GM12801 (cell line): ENCODE measurements at regions not wholly inside any gene's neighbourhood (a gene's known extent, or its start where the extent isn't known, plus 50 kb on each side); places are given as distances from the start of the nearest gene placed in this dataset.

ENCODE experiments used
- TF ChIP-seq, protein P1 (sequence below): IDR thresholded peaks from one replicate; pipeline ENCODE4 v1.5.1; 2011; ENCODE audit warnings: control low read depth; ENCODE audit not compliant: insufficient read length; ENCODE audit errors: extremely low read depth

DNA sequence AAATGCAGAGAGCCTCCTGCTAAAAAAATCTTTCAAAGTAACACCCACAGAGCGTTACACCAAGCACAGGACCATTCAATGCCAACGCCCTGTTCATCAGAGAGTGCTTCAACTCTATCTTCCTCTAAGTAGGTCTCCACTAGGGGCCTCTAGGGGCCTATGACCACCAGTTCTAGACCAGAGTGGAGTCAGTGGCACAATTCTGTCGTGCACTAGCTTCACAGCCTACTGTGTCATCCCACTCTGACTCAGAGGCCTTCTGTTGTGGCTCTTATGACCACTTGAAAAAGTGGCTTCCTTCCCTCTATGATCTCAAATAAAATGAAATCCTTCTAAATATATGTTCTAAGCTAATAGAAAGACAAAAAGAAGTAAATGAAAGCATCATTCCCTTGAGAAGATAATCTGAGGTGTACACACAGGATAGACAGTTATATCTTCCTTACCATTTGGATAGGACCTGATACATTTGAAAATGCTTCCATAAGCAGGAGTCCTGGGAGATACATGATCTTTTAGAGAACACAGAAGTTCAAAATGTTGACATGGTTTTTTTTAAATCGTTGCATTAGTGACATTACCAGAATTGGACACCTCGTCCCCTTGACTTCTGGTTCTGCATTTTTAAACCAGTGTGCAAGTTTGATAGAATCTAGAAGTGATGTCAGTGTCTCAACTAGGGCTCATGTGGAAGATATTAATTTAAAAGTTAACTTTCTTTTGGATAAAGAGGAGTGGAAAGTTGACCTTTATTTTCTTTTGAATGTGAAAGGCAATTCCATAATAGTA is 151.9 kb downstream of the SH3BGRL2 start:
- TF ChIP-seq, protein P1, sequence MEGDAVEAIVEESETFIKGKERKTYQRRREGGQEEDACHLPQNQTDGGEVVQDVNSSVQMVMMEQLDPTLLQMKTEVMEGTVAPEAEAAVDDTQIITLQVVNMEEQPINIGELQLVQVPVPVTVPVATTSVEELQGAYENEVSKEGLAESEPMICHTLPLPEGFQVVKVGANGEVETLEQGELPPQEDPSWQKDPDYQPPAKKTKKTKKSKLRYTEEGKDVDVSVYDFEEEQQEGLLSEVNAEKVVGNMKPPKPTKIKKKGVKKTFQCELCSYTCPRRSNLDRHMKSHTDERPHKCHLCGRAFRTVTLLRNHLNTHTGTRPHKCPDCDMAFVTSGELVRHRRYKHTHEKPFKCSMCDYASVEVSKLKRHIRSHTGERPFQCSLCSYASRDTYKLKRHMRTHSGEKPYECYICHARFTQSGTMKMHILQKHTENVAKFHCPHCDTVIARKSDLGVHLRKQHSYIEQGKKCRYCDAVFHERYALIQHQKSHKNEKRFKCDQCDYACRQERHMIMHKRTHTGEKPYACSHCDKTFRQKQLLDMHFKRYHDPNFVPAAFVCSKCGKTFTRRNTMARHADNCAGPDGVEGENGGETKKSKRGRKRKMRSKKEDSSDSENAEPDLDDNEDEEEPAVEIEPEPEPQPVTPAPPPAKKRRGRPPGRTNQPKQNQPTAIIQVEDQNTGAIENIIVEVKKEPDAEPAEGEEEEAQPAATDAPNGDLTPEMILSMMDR: no peak

DNA sequence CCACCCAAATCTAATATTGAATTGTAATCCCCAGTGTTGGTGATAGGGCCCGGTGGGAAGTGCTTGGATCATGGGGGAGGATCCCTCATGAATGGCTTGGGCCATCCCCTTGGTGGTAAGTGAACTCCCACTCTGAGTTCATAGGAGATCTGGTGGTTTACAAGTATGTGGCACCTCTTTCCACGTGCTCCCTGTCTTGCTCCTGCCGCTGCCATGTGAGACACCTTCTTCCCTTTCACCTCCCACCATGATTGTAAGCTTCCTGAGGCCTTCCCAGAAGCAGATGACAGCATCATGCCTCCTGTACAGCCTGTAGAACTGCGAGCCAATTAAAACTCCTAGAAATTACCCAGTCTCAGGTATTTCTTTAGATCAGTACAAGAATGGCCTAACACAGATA is 150.8 kb downstream of the SH3BGRL2 start:
- TF ChIP-seq, protein P1: no peak

DNA sequence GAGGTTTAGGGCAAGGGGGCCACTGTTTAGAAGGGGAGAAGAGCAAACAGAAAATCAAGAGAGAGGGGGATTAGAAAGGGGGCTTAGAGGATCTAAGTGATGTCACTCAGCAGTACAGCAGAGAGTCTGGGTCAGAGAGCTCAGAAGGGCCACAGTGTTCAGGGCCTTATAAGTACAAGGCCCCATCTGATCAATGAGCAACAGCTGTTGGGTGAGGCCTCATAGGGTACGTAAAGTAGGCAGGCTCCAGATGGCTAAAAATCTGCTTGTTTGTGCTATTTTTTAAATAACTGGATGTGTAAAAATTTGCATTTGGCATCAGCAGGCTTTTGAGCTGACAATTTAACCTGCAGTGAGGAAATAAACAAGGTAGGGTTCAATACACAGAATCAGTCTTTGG is 149.8 kb downstream of the SH3BGRL2 start:
- TF ChIP-seq, protein P1: no peak

DNA sequence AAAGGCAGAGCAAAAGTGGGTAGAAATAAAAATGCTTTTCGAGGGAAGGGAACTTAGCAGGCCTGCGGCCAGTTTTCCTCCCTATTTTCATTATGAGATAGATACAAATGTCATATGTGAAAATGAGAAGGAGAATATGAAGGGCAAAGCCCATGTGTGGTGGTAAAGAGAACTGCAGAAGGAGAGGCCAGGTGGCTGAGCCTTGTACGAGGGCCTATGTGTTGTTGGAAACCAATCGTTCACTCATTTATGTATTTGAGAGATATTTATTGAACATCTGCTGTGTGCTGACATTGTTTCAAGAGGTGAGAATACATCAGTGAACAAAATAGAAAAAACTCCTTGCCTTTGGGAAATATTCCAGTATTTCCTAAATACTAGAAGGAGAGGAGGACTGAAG is 147.7 kb downstream of the SH3BGRL2 start:
- TF ChIP-seq, protein P1: no peak

DNA sequence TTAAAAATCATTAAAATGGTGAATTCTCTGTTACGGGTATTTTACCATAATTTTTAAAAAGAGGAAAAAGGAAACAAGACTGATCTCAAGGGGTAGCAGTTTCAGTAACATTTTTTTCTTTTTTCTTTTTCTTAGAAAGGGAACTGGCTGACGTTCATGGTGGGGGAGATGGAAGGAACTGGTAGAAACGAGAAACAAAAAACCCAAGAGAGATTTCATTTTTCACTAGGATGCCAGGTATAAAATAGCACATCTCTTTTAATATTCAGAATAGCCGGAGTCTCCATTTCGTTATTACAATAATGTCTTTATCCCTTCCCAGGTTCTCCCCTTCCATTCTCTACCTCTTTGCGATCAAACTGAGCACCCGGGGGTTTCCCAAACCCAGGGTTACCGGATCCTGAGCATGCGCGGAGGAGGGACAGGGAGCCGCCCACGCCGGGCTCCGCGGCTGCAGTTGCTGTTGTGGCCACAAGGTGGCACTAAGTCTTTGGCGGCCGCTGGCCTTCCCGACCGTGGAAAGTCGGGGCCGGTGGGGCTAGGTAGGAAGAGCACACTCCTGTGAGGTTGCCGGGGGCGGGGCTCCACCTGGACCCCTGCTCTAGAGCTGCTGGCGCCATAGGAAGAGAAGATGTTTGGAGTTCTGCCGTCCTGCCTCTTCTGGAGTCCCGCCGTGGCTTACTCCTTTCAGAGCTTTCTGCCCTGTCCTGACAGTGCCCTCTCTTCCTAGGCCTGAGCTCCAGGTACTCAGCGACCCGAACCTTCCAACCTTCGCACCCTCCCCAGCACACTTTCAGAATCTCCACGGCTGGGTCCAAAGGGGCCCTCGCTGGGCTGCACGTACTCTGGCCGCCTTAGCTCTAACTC is 146.8 kb downstream of the SH3BGRL2 start:
- TF ChIP-seq, protein P1: peak; percentile 23

DNA sequence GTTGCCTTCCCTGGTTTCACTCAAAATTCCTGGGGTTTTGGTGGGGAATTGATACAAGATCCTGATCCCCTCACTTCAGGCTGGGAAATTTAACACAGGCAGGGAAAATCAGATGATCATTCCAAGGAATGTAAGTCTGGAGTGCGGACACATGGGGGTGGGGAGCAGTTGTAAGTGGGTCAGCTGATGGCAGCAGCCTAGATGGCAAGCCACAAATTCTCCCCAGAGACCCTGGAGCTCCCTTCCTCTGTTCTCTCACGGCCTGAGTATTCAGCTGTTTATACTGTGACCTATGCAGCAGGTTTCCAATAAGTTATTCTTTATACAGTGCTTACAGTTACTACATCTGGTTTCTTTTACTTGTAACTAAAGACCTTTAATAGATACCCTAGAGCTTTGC is 144.9 kb downstream of the SH3BGRL2 start:
- TF ChIP-seq, protein P1: no peak

DNA sequence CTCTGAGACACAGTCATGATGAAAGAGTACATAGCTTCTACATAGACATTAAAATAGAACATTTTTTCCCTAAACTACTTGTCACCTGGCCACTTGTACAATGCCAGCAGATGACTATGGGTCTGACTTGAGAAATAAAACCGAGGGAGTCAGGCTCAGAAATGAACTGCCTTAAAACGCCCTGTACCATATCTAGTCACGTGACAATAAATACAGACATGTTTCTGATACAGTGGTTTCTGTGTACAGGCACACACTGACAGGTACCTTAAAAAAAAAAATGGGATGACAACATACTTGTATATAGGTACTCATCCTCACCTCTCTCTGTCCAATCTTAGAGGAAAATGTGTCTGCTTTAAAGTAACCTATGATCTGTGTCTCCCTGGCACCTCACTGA is 144.1 kb downstream of the SH3BGRL2 start:
- TF ChIP-seq, protein P1: no peak
